WTC11 (cell line): ENCODE measurements at regions not wholly inside any gene's neighbourhood (a gene's known extent, or its start where the extent isn't known, plus 50 kb on each side); places are given as distances from the start of the nearest gene placed in this dataset.

Source experiments
- CTCF ChIP-seq: fragments of 200-600 bp; IDR thresholded peaks from 2 replicates; pipeline ENCODE4 v1.8.0; 2022; ENCODE audit warnings: antibody characterized with exemption
- E2F5 ChIP-seq: sonication (generic); formaldehyde crosslinking; IDR thresholded peaks from 2 replicates; pipeline ENCODE4 v1.8.1; 2022; ENCODE audit warnings: mild to moderate bottlenecking, moderate library complexity, missing genetic modification reagents
- ESRRA ChIP-seq: sonication (generic); formaldehyde crosslinking; IDR thresholded peaks from 2 replicates; pipeline ENCODE4 v1.8.1; 2022; ENCODE audit warnings: mild to moderate bottlenecking, missing genetic modification reagents, borderline replicate concordance
- ETV6 ChIP-seq: sonication (generic); formaldehyde crosslinking; IDR thresholded peaks from 2 replicates; pipeline ENCODE4 v1.8.1; 2022; ENCODE audit warnings: mild to moderate bottlenecking, missing genetic modification reagents
- IRF2 ChIP-seq: sonication (generic); formaldehyde crosslinking; IDR thresholded peaks from 2 replicates; pipeline ENCODE4 v1.8.0; 2022; ENCODE audit warnings: low read depth, missing genetic modification reagents, borderline replicate concordance
- MYBL2 ChIP-seq: sonication (generic); formaldehyde crosslinking; IDR thresholded peaks from 2 replicates; pipeline ENCODE4 v1.8.1; 2023; ENCODE audit warnings: mild to moderate bottlenecking, moderate library complexity, missing genetic modification reagents
- SMAD3 ChIP-seq: sonication (generic); formaldehyde crosslinking; IDR thresholded peaks from 2 replicates; pipeline ENCODE4 v1.8.0; 2022; ENCODE audit warnings: missing genetic modification reagents, mild to moderate bottlenecking, borderline replicate concordance
- STAT6 ChIP-seq: sonication (generic); formaldehyde crosslinking; conservative IDR thresholded peaks from 2 replicates; pipeline ENCODE4 v1.8.1; 2023; ENCODE audit warnings: mild to moderate bottlenecking, low read depth, missing genetic modification reagents, moderate library complexity
- TEAD4 ChIP-seq: sonication (generic); formaldehyde crosslinking; IDR thresholded peaks from 2 replicates; pipeline ENCODE4 v1.8.0; 2022; ENCODE audit warnings: mild to moderate bottlenecking, missing genetic modification reagents
- ZNF416 ChIP-seq: fragments of 250-450 bp; sonication (Bioruptor Pico); IDR thresholded peaks from 2 replicates; pipeline ENCODE4 v1.9.0; 2021; ENCODE audit warnings: mild to moderate bottlenecking, inconsistent platforms
- TF ChIP-seq, protein P1 (sequence below): sonication (generic); formaldehyde crosslinking; IDR thresholded peaks from 2 replicates; pipeline ENCODE4 v1.8.1; 2022; ENCODE audit warnings: low read depth, missing genetic modification reagents, borderline replicate concordance
- TF ChIP-seq, protein P2 (sequence below): sonication (generic); formaldehyde crosslinking; IDR thresholded peaks from 2 replicates; pipeline ENCODE4 v1.8.0; 2022; ENCODE audit warnings: mild to moderate bottlenecking, missing genetic modification reagents

DNA sequence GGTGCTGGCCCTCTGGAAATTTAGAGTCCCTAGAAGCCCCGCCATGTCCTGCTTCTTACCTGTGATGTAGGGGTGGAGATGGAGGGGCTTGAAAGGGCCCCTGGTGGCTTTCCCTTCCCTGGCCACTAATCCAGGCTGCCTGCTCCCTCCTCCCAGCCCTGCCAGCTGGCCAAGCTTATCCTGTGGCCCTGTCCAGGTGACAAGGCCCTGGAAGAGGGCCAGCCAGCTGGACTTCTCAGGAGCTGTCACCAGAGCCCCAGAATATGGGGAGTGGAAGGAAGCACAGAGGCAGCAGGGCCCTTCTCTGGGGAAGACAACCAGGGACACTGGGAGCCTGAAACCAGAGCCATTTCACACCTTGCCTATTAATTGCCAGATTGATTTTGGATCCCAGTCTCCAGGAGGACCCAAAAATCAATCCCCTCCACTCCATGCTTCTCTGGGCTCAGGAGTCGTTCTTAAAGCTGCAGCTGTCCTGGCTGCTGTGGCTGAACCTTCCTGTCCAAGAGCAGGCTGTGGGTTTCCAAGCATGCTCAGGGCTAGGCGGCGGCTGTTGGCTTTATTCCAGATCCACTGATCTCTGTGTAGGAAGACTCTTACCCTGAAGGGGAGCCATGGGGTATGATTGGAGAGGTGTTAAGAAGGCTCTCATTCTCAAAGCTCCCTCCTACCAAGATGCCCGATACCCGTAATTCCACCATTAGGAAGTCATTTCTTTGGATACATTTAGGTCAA is 52.6 kb upstream of the PCBD1 start:
- TF ChIP-seq, protein P1, sequence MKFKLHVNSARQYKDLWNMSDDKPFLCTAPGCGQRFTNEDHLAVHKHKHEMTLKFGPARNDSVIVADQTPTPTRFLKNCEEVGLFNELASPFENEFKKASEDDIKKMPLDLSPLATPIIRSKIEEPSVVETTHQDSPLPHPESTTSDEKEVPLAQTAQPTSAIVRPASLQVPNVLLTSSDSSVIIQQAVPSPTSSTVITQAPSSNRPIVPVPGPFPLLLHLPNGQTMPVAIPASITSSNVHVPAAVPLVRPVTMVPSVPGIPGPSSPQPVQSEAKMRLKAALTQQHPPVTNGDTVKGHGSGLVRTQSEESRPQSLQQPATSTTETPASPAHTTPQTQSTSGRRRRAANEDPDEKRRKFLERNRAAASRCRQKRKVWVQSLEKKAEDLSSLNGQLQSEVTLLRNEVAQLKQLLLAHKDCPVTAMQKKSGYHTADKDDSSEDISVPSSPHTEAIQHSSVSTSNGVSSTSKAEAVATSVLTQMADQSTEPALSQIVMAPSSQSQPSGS (CRISPR knock-in tag), result no peak
- TF ChIP-seq E2F5 (CRISPR knock-in tag), result no peak
- no peak for TF ChIP-seq ZNF416 (CRISPR knock-in tag)
- no peak for TF ChIP-seq CTCF
- no peak for TF ChIP-seq ESRRA (CRISPR knock-in tag)
- TF ChIP-seq STAT6, result no peak
- TF ChIP-seq, protein P2, sequence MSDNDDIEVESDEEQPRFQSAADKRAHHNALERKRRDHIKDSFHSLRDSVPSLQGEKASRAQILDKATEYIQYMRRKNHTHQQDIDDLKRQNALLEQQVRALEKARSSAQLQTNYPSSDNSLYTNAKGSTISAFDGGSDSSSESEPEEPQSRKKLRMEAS, result no peak
- TF ChIP-seq ETV6 (CRISPR knock-in tag), result no peak
- TF ChIP-seq TEAD4, result no peak
- no peak for TF ChIP-seq MYBL2
- TF ChIP-seq SMAD3 (CRISPR knock-in tag), result no peak
- TF ChIP-seq IRF2 (CRISPR knock-in tag), result no peak
